ENCODE measurements at regions not wholly inside any gene's neighbourhood (a gene's known extent, or its start where the extent isn't known, plus 50 kb on each side); places are given as distances from the start of the nearest gene placed in this dataset.

GRCh38 chr2:58954880-58955385 lies 713.8 kb upstream of the FANCL start:
- TF ChIP-seq CTCF (IDR thresholded peaks at IDR 0.05): no peak
- TF ChIP-seq POLR2AphosphoS5 (IDR thresholded peaks at IDR 0.05): no peak
